NCI-H748 treated with DMSO at 0.1 percent for 48 hours (cell line): ENCODE measurements at regions not wholly inside any gene's neighbourhood (a gene's known extent, or its start where the extent isn't known, plus 50 kb on each side); places are given as distances from the start of the nearest gene placed in this dataset.
"Not testable (repeated sequence)": the region's sequence is repeated elsewhere in the genome, so short reads cannot be mapped to it uniquely, and the experiment has no call there.

Experiments
- DNase-seq: peaks from one replicate; lab custom pipeline; 2025; lab: John Stamatoyannopoulos, UW

- no peak for DNase-seq
These were observed 57.8 kb downstream of the OR2B2 start for GRCh38 chr6:27854421-27854820.

GRCh38 chr6:27851440-27851839, 60.8 kb downstream of the OR2B2 start:
- no peak for DNase-seq

- not testable (repeated sequence) for DNase-seq
These were observed 63.2 kb downstream of the OR2B2 start for GRCh38 chr6:27849001-27849400.

- no peak for DNase-seq
These were observed 64.5 kb downstream of the OR2B2 start for GRCh38 chr6:27847706-27848105.

GRCh38 chr6:27840572-27840971, 71.6 kb downstream of the OR2B2 start:
- DNase-seq, result no peak

GRCh38 chr6:27839626-27840475, 72.3 kb downstream of the OR2B2 start:
- DNase-seq, result peak; percentile 54

- DNase-seq, result peak; percentile 51
These were observed 73.1 kb downstream of the OR2B2 start for GRCh38 chr6:27838945-27839625.

GRCh38 chr6:27838058-27838944, 73.9 kb downstream of the OR2B2 start:
- DNase-seq, result peak; percentile 99

- DNase-seq, result peak; percentile 82
These were observed 74.6 kb downstream of the OR2B2 start for GRCh38 chr6:27837625-27838057.

- peak; percentile 98 for DNase-seq
These were observed 75.2 kb downstream of the OR2B2 start for GRCh38 chr6:27836783-27837624.

- peak; percentile 55 for DNase-seq
These were observed 75.9 kb downstream of the OR2B2 start for GRCh38 chr6:27836141-27836782.

- DNase-seq, result peak; percentile 18
These were observed 77.2 kb downstream of the OR2B2 start for GRCh38 chr6:27834879-27835549.

GRCh38 chr6:27834384-27834783, 77.8 kb downstream of the OR2B2 start:
- no peak for DNase-seq

GRCh38 chr6:27831434-27832081, 80.6 kb downstream of the OR2B2 start:
- DNase-seq, result peak; percentile 76

- DNase-seq, result peak; percentile 61
These were observed 81.4 kb downstream of the OR2B2 start for GRCh38 chr6:27830600-27831433.

GRCh38 chr6:27830212-27830599, 82.0 kb downstream of the OR2B2 start:
- DNase-seq, result peak; percentile 52

- no peak for DNase-seq
These were observed 82.6 kb downstream of the OR2B2 start for GRCh38 chr6:27829453-27830211.

GRCh38 chr6:27827477-27827876, 84.7 kb downstream of the OR2B2 start:
- DNase-seq, result not testable (repeated sequence)
